T-helper 1 cell (primary cell): ENCODE measurements at regions not wholly inside any gene's neighbourhood (a gene's known extent, or its start where the extent isn't known, plus 50 kb on each side); places are given as distances from the start of the nearest gene placed in this dataset.

Experiments
- DNase-seq, 5 donors: peaks; one replicate each; pipeline ENCODE4 v3.0.0-alpha.2; 2012 to 2020

DNA sequence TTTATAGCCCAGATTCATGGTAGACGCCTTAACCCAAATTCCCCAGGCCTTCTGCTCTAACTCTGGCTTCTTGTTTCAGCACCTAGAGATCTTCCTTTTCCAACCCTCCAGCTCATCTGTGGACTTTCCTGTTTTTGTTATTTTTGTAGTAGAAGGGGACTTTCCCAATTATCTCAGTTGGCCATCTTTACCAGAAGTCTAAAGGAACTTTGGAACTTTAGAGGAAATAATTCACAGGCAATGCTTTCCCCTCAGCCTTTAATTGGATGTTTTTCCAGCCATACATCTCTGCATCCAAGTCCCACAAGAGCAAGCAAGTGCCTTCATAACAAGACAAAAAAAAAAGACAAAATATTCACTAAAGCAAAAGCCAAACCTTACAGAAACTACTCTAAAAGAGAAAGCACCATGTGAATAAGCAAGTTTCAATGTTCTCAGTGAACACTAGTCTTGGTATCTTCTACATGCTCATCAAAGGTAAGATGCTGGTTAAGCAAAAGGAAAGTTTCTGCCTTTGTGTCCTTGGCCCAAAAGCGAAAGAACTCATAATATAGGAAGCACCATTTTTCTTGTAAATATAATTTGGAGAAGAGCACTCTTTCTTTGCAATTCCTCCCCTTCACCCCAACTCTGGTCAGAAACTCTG, 377.3 kb downstream of the SETD4 start:
- DNase-seq: no peak

DNA sequence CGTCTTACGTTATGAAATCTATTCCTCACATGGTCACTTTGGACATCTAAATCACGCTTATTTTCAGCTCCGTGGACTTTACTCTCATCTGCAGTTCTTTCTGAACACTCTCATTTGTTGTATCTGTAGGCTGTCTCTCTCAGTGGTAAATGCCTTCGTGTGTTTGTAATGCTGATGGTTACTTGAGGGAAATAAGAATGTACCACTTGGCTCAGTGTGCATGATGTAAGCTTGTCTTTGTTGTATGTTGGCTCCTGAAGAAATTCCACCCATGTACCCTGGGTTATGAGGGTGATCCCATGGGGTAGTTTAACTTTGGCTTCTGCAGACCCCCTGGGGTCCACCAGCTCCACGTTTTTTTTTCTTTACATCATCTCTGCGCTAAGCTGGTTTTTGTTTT, 378.4 kb downstream of the SETD4 start:
- DNase-seq: no peak

DNA sequence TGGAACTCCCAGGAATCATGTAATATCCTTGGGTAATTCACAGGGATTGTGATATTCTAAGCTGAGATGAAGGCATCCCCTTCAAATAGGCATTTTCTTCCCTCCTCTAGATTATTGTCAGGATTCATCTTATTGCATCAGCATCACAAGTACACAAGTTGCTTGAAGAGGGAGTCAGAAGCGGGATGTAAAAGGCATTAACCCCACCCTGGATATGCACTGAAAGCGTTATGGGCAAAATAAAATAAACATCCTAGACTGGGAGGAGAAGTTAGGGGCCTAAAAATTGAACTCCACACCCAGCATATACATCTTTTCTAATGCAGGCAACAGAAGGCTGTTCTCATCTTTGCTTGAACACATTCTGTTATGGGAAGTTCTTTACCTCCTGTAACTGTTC, 381.2 kb downstream of the SETD4 start:
- DNase-seq: no peak

DNA sequence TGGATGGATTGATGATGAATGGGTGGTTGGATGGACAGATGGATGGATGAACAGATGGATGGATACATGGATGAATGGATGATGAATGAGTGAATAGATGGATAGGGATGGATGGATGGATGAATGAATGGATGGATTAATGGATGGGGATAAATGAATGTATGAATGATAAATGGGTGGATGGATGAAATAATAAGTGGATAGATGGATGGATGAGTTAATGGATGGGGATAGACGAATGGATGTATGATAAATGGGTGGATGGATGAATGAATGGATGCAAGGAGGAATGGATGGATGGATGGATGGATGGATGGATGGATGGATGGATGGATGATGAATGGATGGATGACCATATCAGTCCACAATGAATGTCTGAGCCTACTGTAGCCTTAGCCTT, 381.9 kb downstream of the SETD4 start:
- DNase-seq: no peak

DNA sequence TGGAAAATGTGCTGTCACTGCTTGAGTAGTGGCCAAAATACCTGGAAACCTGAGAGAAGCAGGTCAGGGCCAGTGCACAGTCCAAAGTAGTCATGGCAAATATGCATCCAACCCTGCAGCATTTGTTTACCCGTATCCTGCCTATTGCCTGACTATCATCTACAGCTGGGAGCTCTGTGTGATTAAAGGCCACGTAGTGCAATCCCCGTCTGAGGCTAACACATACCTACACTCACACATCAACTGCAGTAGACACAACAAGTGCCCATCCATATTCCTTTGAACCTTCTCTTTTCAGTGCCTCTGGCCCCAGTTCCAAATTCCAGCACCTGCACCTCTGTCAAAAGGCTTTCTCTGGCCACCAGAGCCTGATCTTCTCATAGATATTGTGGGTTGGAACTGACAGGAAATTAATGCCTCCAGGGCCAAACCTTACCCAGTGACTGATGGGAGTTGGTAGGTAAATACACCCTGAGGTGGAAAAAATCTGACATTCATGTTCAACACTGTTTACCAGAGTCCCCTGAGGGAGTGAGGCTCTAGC, 383.0 kb downstream of the SETD4 start:
- DNase-seq: no peak

- no peak for DNase-seq
These were observed 385.3 kb downstream of the SETD4 start for GRCh38 chr21:35674895-35675470.

DNA sequence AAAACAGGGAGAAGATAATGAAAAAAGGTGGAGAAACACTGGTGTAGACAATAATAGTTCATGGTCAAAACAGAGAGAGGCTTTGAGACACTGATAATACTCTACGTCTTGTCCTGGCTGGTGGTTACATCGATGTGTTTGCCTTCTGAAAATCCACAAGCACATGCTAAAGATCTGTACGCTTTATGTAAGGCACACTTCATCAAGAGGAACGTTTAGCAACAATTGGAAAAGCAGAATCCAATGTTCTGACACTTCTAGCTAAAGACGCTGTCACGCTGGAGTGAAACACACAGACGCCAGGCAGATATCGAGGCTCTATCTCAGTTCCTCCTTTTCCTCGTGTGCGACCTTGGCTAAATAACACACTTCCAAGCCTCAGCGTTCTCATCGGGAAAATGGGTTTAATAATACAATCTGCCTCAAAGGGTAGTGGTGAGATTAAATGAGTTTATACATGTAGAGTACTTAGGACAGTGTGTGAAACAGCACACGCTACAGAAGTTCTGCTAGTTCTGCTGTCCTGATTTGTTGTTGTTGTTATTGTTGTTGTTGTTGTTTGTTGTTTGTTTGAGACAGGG, 386.1 kb downstream of the SETD4 start:
- no peak for DNase-seq

GRCh38 chr21:35672313-35672712, 388.0 kb downstream of the SETD4 start:
- no peak for DNase-seq

- no peak for DNase-seq
These were observed 395.6 kb downstream of the SETD4 start for GRCh38 chr21:35664683-35665082.

- no peak for DNase-seq
These were observed 396.3 kb downstream of the SETD4 start for GRCh38 chr21:35663856-35664606.

GRCh38 chr21:35658242-35658641, 402.1 kb downstream of the SETD4 start:
- peak in 1 of 5 donors; percentile 21 for DNase-seq

DNA sequence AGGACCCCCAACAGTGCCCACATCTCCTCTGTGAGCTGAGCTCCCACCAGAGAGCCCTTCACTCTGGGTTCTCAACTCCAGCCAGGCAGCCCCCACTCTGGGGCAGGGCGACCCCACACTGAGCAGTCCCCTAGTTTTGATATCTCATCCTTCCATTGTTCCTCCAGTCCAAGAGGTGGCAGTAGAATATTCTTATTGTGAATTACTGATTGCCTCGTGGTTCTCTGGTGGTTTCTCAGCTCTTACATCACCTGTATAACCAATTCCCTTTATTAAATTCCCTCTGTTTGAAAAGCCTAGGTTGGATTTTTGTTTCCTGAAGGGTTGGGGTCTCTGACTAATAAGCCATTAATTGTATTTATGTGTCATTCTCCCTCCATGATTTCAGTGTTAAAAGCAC, 407.5 kb downstream of the SETD4 start:
- no peak for DNase-seq

DNA sequence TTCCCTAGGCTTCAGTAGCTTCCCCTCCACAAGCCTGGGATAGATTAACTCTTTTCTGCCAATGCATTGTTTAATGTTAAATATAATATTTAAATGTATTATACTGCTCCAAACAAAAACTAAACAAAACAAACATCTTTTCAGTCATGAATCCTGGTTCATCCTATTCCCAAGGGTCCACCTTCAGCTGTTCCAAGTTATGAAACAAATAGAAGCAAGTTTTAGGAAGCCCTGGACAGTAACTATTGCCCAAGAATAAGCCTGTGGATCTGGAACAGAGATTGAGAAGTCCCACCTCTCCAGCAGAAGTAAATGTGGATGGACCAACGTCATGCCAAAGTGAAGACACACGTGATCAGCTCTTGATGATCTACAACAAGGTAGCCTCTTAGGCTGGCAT, 408.1 kb downstream of the SETD4 start:
- DNase-seq: no peak

GRCh38 chr21:35651196-35651595, 409.1 kb downstream of the SETD4 start:
- DNase-seq: no peak

- no peak for DNase-seq
These were observed 411.1 kb downstream of the SETD4 start for GRCh38 chr21:35649186-35649585.

GRCh38 chr21:35648512-35648911, 411.8 kb downstream of the SETD4 start:
- DNase-seq: no peak

DNA sequence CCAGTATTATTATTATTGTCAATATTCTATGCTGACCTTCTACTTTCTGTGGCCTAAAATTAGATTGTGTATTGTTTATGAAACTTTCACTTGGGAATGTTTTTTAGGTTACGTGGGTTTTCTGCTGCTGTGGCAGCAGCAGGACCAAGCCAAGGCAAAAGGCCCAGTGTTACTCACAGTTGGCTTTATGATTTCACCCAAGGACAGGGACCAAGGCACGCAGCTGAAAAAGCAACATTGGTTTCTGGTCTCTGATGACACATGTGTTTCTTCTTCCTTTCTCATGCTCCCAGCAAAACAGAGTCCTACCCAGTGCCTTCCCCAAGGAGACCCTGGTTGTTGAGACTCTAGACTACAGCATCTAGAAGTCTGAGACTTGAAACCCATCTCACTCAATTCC, 413.7 kb downstream of the SETD4 start:
- no peak for DNase-seq

DNA sequence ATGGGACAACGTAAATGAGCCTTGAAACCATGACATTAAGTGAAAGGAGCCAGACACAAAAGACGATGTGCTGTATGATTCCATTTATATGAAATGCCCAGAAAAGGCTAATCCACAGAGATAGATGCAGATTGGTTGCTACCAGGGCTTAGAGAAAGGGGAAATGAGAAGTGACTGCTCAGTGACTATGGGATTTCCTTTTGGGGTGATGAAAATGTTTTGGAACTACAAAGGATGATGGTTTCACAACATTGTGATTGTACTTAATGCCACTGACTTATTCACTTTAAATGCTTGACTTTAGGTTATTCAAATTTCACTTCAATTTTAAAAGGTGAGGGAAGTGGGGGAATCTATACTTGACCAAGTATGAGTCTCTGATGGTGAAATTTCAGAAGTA, 414.3 kb downstream of the SETD4 start:
- DNase-seq: no peak

- no peak for DNase-seq
These were observed 415.8 kb downstream of the SETD4 start for GRCh38 chr21:35644523-35644922.

DNA sequence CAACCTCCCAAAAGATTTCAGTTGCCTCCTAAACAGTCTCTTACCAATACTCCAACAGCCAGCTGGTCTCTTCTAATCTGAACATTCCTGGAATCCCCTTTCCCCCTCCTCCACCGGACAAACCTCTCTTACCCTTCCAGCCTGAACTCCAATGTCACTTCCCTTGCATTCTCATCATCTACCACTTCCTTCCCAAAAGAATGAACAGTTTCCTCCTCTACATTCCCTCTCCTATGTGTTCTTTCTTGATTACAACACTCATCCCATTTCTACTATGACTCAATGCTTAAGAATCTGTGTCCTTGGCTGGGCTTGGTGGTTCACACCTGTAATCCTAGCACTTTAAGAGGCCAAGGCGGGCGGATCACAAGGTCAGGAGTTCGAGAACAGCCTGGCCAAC, 417.1 kb downstream of the SETD4 start:
- DNase-seq: no peak

DNA sequence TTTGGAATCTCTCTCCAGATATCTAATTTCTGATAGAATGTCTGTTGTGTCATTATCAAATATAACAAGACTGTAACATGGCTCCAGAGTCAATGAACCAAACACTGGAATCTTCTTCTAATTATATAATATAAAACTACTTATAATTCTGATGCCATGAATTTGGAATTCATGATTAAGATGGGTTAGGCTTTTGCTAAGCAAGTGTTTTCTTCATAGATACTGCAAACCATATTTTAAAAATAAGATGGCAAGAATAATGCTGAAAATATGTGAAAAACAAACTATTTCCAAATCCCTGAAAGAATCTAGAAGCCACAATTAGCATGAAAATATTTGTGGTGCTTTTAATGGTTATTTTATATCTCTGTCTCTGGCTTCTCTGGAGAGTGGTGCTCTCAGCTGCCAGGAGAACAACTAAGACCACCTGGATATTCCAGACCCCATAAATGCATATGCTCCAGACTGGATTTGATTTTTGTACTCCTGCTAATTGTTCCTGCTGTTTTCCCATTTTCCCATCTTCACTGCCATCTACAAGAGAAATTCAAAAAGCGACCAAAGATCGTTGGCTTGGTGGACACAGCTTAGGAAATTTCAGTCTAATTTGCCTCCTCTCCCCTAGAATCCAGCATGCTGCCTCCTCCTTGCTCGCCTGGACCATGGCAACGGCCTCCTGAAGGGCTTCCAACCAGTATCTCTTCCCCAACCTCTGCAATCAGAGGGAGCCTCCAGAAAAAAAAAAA, 418.9 kb downstream of the SETD4 start:
- DNase-seq: no peak

DNA sequence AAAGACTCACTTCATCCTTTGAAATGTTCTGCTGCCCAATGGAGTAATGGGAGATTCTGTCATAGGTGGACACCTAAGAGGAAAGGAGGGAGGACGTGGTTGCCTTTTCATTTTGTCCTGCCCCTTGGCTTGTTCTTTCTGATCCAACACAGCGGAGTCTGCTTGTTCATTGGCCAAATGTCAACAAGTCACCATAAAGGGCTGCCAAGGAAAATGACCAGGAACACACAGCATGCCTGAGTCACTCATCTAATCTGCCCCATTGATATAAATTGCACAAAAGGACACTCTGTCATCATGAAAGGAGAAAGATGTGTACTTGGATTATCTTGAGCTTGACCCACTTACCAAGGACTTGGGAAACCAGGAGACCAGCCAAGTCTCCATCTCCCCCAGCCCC, 422.9 kb downstream of the SETD4 start:
- no peak for DNase-seq

GRCh38 chr21:35635994-35636393, 424.3 kb downstream of the SETD4 start:
- no peak for DNase-seq
